ENCODE measurements at regions not wholly inside any gene's neighbourhood (a gene's known extent, or its start where the extent isn't known, plus 50 kb on each side); places are given as distances from the start of the nearest gene placed in this dataset.

DNA sequence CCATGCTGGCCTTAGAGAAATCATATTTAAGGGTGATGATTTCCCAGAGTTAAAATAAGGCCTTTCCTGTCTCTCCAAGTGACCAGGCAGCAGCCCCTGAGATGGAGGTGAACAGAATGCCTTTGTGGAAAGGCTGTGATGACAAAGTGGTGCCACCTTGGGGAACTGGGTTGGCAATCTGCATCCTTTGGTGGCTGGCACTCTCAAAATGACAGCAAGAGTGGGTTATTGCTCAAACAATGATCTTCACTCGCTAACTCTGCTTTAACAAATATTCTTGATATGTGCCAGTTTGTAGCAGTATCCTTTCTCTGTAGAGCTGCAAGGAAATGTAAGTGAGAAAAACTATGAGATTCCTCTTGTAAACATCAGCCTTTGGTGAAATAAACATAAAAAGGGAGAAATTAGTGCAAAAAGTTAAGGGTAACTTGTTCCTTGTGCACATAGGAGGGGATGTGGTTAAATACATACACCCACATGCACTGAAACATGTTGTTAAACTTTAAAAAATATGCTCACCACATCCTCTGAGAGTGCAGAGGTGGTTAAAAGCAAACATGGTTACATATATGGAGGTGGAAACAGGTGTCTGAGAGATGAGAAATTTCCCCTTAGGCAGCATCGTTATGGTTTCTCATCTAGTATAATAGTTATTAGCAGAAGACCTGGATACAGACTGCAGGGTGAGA, 373.4 kb upstream of the CTNND2 start:
- no peak for TF ChIP-seq REST (IDR thresholded peaks at IDR 0.05; ENCODE audit: insufficient replicate concordance, low read depth)
- TF ChIP-seq, protein P1, sequence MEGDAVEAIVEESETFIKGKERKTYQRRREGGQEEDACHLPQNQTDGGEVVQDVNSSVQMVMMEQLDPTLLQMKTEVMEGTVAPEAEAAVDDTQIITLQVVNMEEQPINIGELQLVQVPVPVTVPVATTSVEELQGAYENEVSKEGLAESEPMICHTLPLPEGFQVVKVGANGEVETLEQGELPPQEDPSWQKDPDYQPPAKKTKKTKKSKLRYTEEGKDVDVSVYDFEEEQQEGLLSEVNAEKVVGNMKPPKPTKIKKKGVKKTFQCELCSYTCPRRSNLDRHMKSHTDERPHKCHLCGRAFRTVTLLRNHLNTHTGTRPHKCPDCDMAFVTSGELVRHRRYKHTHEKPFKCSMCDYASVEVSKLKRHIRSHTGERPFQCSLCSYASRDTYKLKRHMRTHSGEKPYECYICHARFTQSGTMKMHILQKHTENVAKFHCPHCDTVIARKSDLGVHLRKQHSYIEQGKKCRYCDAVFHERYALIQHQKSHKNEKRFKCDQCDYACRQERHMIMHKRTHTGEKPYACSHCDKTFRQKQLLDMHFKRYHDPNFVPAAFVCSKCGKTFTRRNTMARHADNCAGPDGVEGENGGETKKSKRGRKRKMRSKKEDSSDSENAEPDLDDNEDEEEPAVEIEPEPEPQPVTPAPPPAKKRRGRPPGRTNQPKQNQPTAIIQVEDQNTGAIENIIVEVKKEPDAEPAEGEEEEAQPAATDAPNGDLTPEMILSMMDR (IDR thresholded peaks at IDR 0.05; ENCODE audit: insufficient read depth, low read length) = no peak
- TF ChIP-seq POLR2AphosphoS5 (IDR thresholded peaks at IDR 0.05; ENCODE audit: low read depth) = no peak
- TF ChIP-seq GABPA (IDR thresholded peaks at IDR 0.05; ENCODE audit: low read depth) = no peak
